WTC11 (cell line): ENCODE measurements at regions not wholly inside any gene's neighbourhood (a gene's known extent, or its start where the extent isn't known, plus 50 kb on each side); places are given as distances from the start of the nearest gene placed in this dataset.

Experiments
- ATAC-seq: fragments of 200-7000 bp; cut with Tn5 transposase; 2 replicates; pipeline ENCODE4 v1.10.0; 2021; ENCODE audit warnings: mild to moderate bottlenecking, moderate library complexity
- CTCF ChIA-PET: fragments of 300-600 bp; sonication (Branson Sonifier 250); formaldehyde crosslinking; loops from one replicate; lab custom pipeline; 2021; ENCODE audit warnings: antibody characterized with exemption; lab: Charles Lee
- POLR2A ChIA-PET: fragments of 350-600 bp; sonication (Branson Sonifier 250); formaldehyde crosslinking; loops from one replicate; lab custom pipeline; 2021; ENCODE audit warnings: antibody characterized with exemption; lab: Charles Lee
- DNase-seq: peaks from one replicate; pipeline ENCODE4 v3.0.0; 2021; ENCODE audit warnings: low spot score
- H3K27ac Mint-ChIP-seq: 2 replicates; pipeline ENCODE4 v1.8.0; 2021; ENCODE audit warnings: mixed read lengths
- H3K27me3 Mint-ChIP-seq: 2 replicates; pipeline ENCODE4 v1.8.0; 2021; ENCODE audit warnings: low read depth, mild to moderate bottlenecking, moderate library complexity, mixed read lengths
- H3K36me3 Mint-ChIP-seq: 2 replicates; pipeline ENCODE4 v1.8.0; 2021; ENCODE audit warnings: mixed read lengths
- H3K4me1 Mint-ChIP-seq: 2 replicates; pipeline ENCODE4 v1.8.0; 2022; ENCODE audit warnings: mixed read lengths
- H3K4me3 Mint-ChIP-seq: 2 replicates; pipeline ENCODE4 v1.8.0; 2021; ENCODE audit warnings: mild to moderate bottlenecking, moderate library complexity, mixed read lengths
- H3K9me3 Mint-ChIP-seq: 2 replicates; pipeline ENCODE4 v1.8.0; 2021; ENCODE audit warnings: mixed read lengths
- AR ChIP-seq: fragments of 250-450 bp; sonication (Bioruptor Pico); IDR thresholded peaks from 2 replicates; pipeline ENCODE4 v1.9.0; 2021; ENCODE audit warnings: mild to moderate bottlenecking
- ATF3 ChIP-seq: sonication (generic); formaldehyde crosslinking; conservative IDR thresholded peaks from 2 replicates; pipeline ENCODE4 v1.8.1; 2022; ENCODE audit warnings: mild to moderate bottlenecking, missing genetic modification reagents
- E2F5 ChIP-seq: sonication (generic); formaldehyde crosslinking; IDR thresholded peaks from 2 replicates; pipeline ENCODE4 v1.8.1; 2022; ENCODE audit warnings: mild to moderate bottlenecking, moderate library complexity, missing genetic modification reagents
- ETV6 ChIP-seq: sonication (generic); formaldehyde crosslinking; IDR thresholded peaks from 2 replicates; pipeline ENCODE4 v1.8.1; 2022; ENCODE audit warnings: mild to moderate bottlenecking, missing genetic modification reagents
- GABPB1 ChIP-seq: sonication (generic); formaldehyde crosslinking; IDR thresholded peaks from 2 replicates; pipeline ENCODE4 v1.8.1; 2023; ENCODE audit warnings: mild to moderate bottlenecking, missing genetic modification reagents
- GRHL2 ChIP-seq: fragments of 250-450 bp; sonication (Bioruptor Pico); IDR thresholded peaks from 2 replicates; pipeline ENCODE4 v1.8.0; 2022; ENCODE audit warnings: mild to moderate bottlenecking, moderate library complexity; ENCODE audit not compliant: insufficient replicate concordance, severe bottlenecking
- MYBL2 ChIP-seq: sonication (generic); formaldehyde crosslinking; IDR thresholded peaks from 2 replicates; pipeline ENCODE4 v1.8.1; 2023; ENCODE audit warnings: mild to moderate bottlenecking, moderate library complexity, missing genetic modification reagents
- NFATC4 ChIP-seq: fragments of 250-450 bp; sonication (Bioruptor Pico); IDR thresholded peaks from 2 replicates; pipeline ENCODE4 v1.9.0; 2021; ENCODE audit warnings: mild to moderate bottlenecking
- NR2C2 ChIP-seq: sonication (generic); formaldehyde crosslinking; IDR thresholded peaks from 2 replicates; pipeline ENCODE4 v1.8.0; 2022; ENCODE audit warnings: mild to moderate bottlenecking, missing genetic modification reagents
- PRDM15 ChIP-seq: sonication (generic); formaldehyde crosslinking; IDR thresholded peaks from 2 replicates; pipeline ENCODE4 v1.8.0; 2022; ENCODE audit warnings: missing genetic modification reagents
- ZMAT4 ChIP-seq: fragments of 250-450 bp; sonication (Bioruptor Pico); IDR thresholded peaks from 2 replicates; pipeline ENCODE4 v1.9.0; 2021; ENCODE audit warnings: mild to moderate bottlenecking
- ZNF138 ChIP-seq: sonication (generic); formaldehyde crosslinking; conservative IDR thresholded peaks from 2 replicates; pipeline ENCODE4 v1.8.1; 2022; ENCODE audit warnings: mild to moderate bottlenecking, moderate library complexity, missing genetic modification reagents
- ZNF219 ChIP-seq: sonication (generic); formaldehyde crosslinking; IDR thresholded peaks from 2 replicates; pipeline ENCODE4 v1.8.0; 2023; ENCODE audit warnings: missing genetic modification reagents, mild to moderate bottlenecking, borderline replicate concordance
- ZNF281 ChIP-seq: sonication (generic); formaldehyde crosslinking; IDR thresholded peaks from 2 replicates; pipeline ENCODE4 v1.8.0; 2023; ENCODE audit warnings: mild to moderate bottlenecking, missing genetic modification reagents
- ZNF317 ChIP-seq: sonication (generic); formaldehyde crosslinking; IDR thresholded peaks from 2 replicates; pipeline ENCODE4 v1.8.1; 2023; ENCODE audit warnings: low read depth, mild to moderate bottlenecking, moderate library complexity, missing genetic modification reagents, borderline replicate concordance
- ZNF425 ChIP-seq: fragments of 250-450 bp; sonication (Bioruptor Pico); conservative IDR thresholded peaks from 2 replicates; pipeline ENCODE4 v1.9.0; 2021; ENCODE audit warnings: mild to moderate bottlenecking
- ZNF512 ChIP-seq: sonication (generic); formaldehyde crosslinking; IDR thresholded peaks from 2 replicates; pipeline ENCODE4 v1.8.1; 2022; ENCODE audit warnings: missing genetic modification reagents, borderline replicate concordance
- ZSCAN18 ChIP-seq: fragments of 250-450 bp; sonication (Bioruptor Pico); IDR thresholded peaks from 2 replicates; pipeline ENCODE4 v2.1.2; 2022; ENCODE audit warnings: mild to moderate bottlenecking, moderate library complexity

GRCh38 chr4:85399270-85399669, 75.7 kb upstream of the ARHGAP24 start:
- DNase-seq (no peak), ATAC-seq (no peak)
- ChIA-PET POLR2A (no interaction called here), CTCF (no interaction called here)
- Mint-ChIP-seq H3K36me3 (no peaks in the 10 kb centered on the region), H3K4me3 (no peak overlapping the region), H3K9me3 (0 out of 2 replicates have a peak, but pooled peaks cover 5% of the 10 kb centered on the region), H3K4me1 (no peaks in the 10 kb centered on the region), H3K27ac (no peak overlapping the region), H3K27me3 (no peaks in the 10 kb centered on the region)
- TF ChIP-seq ZNF219 (CRISPR knock-in tag) (no peak), ZSCAN18 (no peak), GABPB1 (CRISPR knock-in tag) (no peak), NFATC4 (CRISPR knock-in tag) (no peak), ZNF281 (CRISPR knock-in tag) (no peak), ETV6 (CRISPR knock-in tag) (no peak), MYBL2 (no peak), PRDM15 (CRISPR knock-in tag) (no peak), GRHL2 (CRISPR knock-in tag) (no peak)

- no peak overlapping the region for H3K27ac Mint-ChIP-seq
- CTCF ChIA-PET: interaction anchor here (1.0 to 1.2 kb wide), 3 partner anchors 16 to 395 kb away, joined by 3 to 4 read pairs (median 3); no protein-coding TSS in a partner anchor
- no peaks in the 10 kb centered on the region for H3K27me3 Mint-ChIP-seq
- no peak for ATAC-seq
- TF ChIP-seq ZNF317 (no peak), ZNF512 (no peak), ATF3 (CRISPR knock-in tag) (no peak), AR (CRISPR knock-in tag) (no peak), ZNF425 (no peak), NR2C2 (CRISPR knock-in tag) (no peak), E2F5 (CRISPR knock-in tag) (no peak), ZMAT4 (CRISPR knock-in tag) (no peak), ZNF138 (CRISPR knock-in tag) (no peak)
- TF ChIP-seq, all 79 proteins: peak for 0
- Mint-ChIP-seq H3K4me3 (no peak overlapping the region), H3K36me3 (no peaks in the 10 kb centered on the region), H3K4me1 (no peaks in the 10 kb centered on the region), H3K9me3 (no peaks in the 10 kb centered on the region)
- POLR2A ChIA-PET: no interaction called here
- DNase-seq: no peak
Measured at GRCh38 chr4:85402371-85402770, 72.6 kb upstream of the ARHGAP24 start.
